H1 (cell line): ENCODE measurements at regions not wholly inside any gene's neighbourhood (a gene's known extent, or its start where the extent isn't known, plus 50 kb on each side); places are given as distances from the start of the nearest gene placed in this dataset.

Experiments
- CTCF ChIA-PET: fragments of 300-600 bp; sonication (Branson Sonifier 250); formaldehyde crosslinking; loops from one replicate; lab custom pipeline; 2021; ENCODE audit not compliant: partially characterized antibody; lab: Charles Lee
- POLR2A ChIA-PET: fragments of 300-600 bp; sonication (Branson Sonifier 250); formaldehyde crosslinking; loops from one replicate; lab custom pipeline; 2021; ENCODE audit warnings: inconsistent platforms; ENCODE audit not compliant: partially characterized antibody; lab: Charles Lee
- DNase-seq, 2 experiments: peaks; one replicate each; pipeline versions ENCODE4 v3.0.0 to v3.0.0-alpha.2; 2010 to 2022; ENCODE audit warnings: low spot score in 2 of 2, low read depth in 1 of 2, mixed read lengths in 1 of 2
- FAIRE-seq: peaks from 2 replicates; lab custom pipeline; 2011; peaks lifted over from hg19 to GRCh38; lab: Jason Lieb, UNC
- H2AFZ ChIP-seq: 2 replicates; pipeline ENCODE4 v1.8.1; 2012; ENCODE audit warnings: low read length, inconsistent platforms
- H2AK5ac ChIP-seq: 2 replicates; pipeline ENCODE4 v1.6.1; 2013; ENCODE audit warnings: low read depth, low read length
- H2BK120ac ChIP-seq: replicated peaks from 2 replicates; pipeline ENCODE3; 2013; ENCODE audit warnings: low read depth, low read length, inconsistent platforms
- H2BK12ac ChIP-seq: 2 replicates; pipeline ENCODE4 v1.6.1; 2013; ENCODE audit warnings: low read depth, low read length
- H2BK15ac ChIP-seq: 2 replicates; pipeline ENCODE4 v1.6.1; 2013; ENCODE audit warnings: low read length
- H2BK20ac ChIP-seq: 2 replicates; pipeline ENCODE4 v1.6.1; 2013; ENCODE audit warnings: low read length
- H2BK5ac ChIP-seq: 2 replicates; pipeline ENCODE4 v1.6.1; 2013; ENCODE audit warnings: low read depth, low read length
- H3K14ac ChIP-seq: 2 replicates; pipeline ENCODE4 v1.6.1; 2013; ENCODE audit warnings: inconsistent platforms; ENCODE audit not compliant: insufficient read length
- H3K18ac ChIP-seq: 2 replicates; pipeline ENCODE4 v1.6.1; 2013; ENCODE audit warnings: low read length; ENCODE audit errors: extremely low read depth
- H3K23ac ChIP-seq: 2 replicates; pipeline ENCODE4 v1.6.1; 2013; ENCODE audit warnings: inconsistent platforms; ENCODE audit not compliant: insufficient read length
- H3K23me2 ChIP-seq: 2 replicates; pipeline ENCODE4 v1.6.1; 2013; ENCODE audit warnings: low read depth, low read length
- H3K27ac ChIP-seq: 2 replicates; pipeline ENCODE4 v1.6.1; 2011; ENCODE audit warnings: low read depth, low read length, inconsistent platforms
- H3K27me3 ChIP-seq, 4 experiments: replicated peaks in 1 of 4; 1 replicate in 1 of 4; 2 replicates in 3 of 4; pipeline versions ENCODE4 v1.6.1 to v1.8.1; 2011 to 2013; ENCODE audit warnings: low read length in 3 of 4, mild to moderate bottlenecking in 3 of 4, inconsistent platforms in 2 of 4, mixed read lengths in 2 of 4, moderate library complexity in 1 of 4; ENCODE audit not compliant: control insufficient read depth in 3 of 4, insufficient read depth in 3 of 4; ENCODE audit errors: extremely low read depth in 1 of 4
- H3K36me3 ChIP-seq, 4 experiments: 2 replicates each; pipeline versions ENCODE4 v1.6.1 to v1.8.1; 2011 to 2013; ENCODE audit warnings: mild to moderate bottlenecking in 4 of 4, low read length in 3 of 4, moderate library complexity in 2 of 4, control low read depth in 1 of 4, inconsistent platforms in 1 of 4; ENCODE audit not compliant: insufficient read depth in 4 of 4, control insufficient read depth in 2 of 4
- H3K4ac ChIP-seq: replicated peaks from 2 replicates; pipeline ENCODE3; 2013; ENCODE audit warnings: low read length, low read depth, mixed read lengths, inconsistent platforms; ENCODE audit not compliant: insufficient read length
- H3K4me1 ChIP-seq, 4 experiments: replicated peaks in 1 of 4; 1 replicate in 1 of 4; 2 replicates in 3 of 4; pipeline versions ENCODE4 v1.6.1 to v1.8.1; 2011 to 2013; ENCODE audit warnings: low read length in 3 of 4, inconsistent platforms in 2 of 4, mixed read lengths in 1 of 4; ENCODE audit not compliant: insufficient read depth in 4 of 4, control insufficient read depth in 3 of 4
- H3K4me2 ChIP-seq, 2 experiments: 2 replicates each; pipeline versions ENCODE4 v1.6.1 to v1.8.1; 2011 to 2013; ENCODE audit warnings: low read depth in 2 of 2, low read length in 2 of 2, control low read depth in 1 of 2, inconsistent platforms in 1 of 2, mild to moderate bottlenecking in 1 of 2; ENCODE audit not compliant: insufficient read depth in 1 of 2
- H3K4me3 ChIP-seq, 4 experiments: fragments of 200-600, 300-600 bp in 1 of 4; sonication (generic), shearing (Covaris generic), sonication (Bioruptor Twin) in 1 of 4; 2 replicates each; pipeline versions ENCODE4 v1.5.1 to v1.8.1; 2011 to 2016; ENCODE audit warnings: low read length in 4 of 4, low read depth in 3 of 4, control low read depth in 2 of 4, inconsistent platforms in 2 of 4, mild to moderate bottlenecking in 2 of 4, mixed read lengths in 1 of 4, moderate library complexity in 1 of 4; ENCODE audit not compliant: insufficient read depth in 2 of 4; ENCODE audit errors: extremely low read depth in 1 of 4
- H3K56ac ChIP-seq: replicated peaks from 2 replicates; pipeline ENCODE3; 2013; ENCODE audit warnings: low read depth, mild to moderate bottlenecking, mixed read lengths, low read length, inconsistent platforms; ENCODE audit not compliant: insufficient read length
- H3K79me1 ChIP-seq: 2 replicates; pipeline ENCODE4 v1.6.1; 2013; ENCODE audit warnings: low read depth, low read length, control low read depth
- H3K79me2 ChIP-seq, 2 experiments: 2 replicates each; pipeline versions ENCODE4 v1.6.1 to v1.8.1; 2012 to 2013; ENCODE audit warnings: low read length in 2 of 2, mild to moderate bottlenecking in 2 of 2, inconsistent platforms in 1 of 2; ENCODE audit not compliant: insufficient read depth in 2 of 2, control insufficient read depth in 1 of 2
- H3K9ac ChIP-seq, 4 experiments: replicated peaks in 1 of 4; 1 replicate in 1 of 4; 2 replicates in 3 of 4; pipeline versions ENCODE4 v1.6.1 to v1.8.1; 2011 to 2013; ENCODE audit warnings: low read depth in 3 of 4, low read length in 3 of 4, control low read depth in 2 of 4, mild to moderate bottlenecking in 2 of 4, moderate library complexity in 2 of 4, inconsistent platforms in 1 of 4; ENCODE audit errors: extremely low read depth in 1 of 4
- H3K9me3 ChIP-seq, 2 experiments: 2 replicates each; pipeline versions ENCODE4 v1.6.1 to v1.8.1; 2012 to 2013; ENCODE audit warnings: mild to moderate bottlenecking in 2 of 2, moderate library complexity in 2 of 2, control low read depth in 1 of 2, inconsistent platforms in 1 of 2, low read depth in 1 of 2, low read length in 1 of 2, mixed read lengths in 1 of 2; ENCODE audit not compliant: insufficient read depth in 2 of 2
- H4K20me1 ChIP-seq, 2 experiments: replicated peaks in 1 of 2; 2 replicates each; pipeline versions ENCODE3 to v1.8.1; 2011 to 2013; ENCODE audit warnings: inconsistent platforms in 2 of 2, low read length in 2 of 2, mild to moderate bottlenecking in 1 of 2; ENCODE audit not compliant: insufficient read depth in 2 of 2, control insufficient read depth in 1 of 2
- H4K5ac ChIP-seq: 2 replicates; pipeline ENCODE4 v1.6.1; 2013; ENCODE audit warnings: low read length, low read depth, mixed read lengths, inconsistent platforms; ENCODE audit not compliant: insufficient read length
- H4K8ac ChIP-seq: 2 replicates; pipeline ENCODE4 v1.8.0; 2013; ENCODE audit warnings: mild to moderate bottlenecking, moderate library complexity, low read length, inconsistent platforms; ENCODE audit not compliant: insufficient read depth; ENCODE audit errors: extremely low read depth
- H4K91ac ChIP-seq: replicated peaks from 2 replicates; pipeline ENCODE3; 2013; ENCODE audit warnings: low read length, mixed read lengths, inconsistent platforms; ENCODE audit not compliant: insufficient read length
- BACH1 ChIP-seq: IDR thresholded peaks from 2 replicates; pipeline ENCODE4 v1.6.1; 2012; ENCODE audit warnings: low read length, improper control_type of control experiment
- CBX5 ChIP-seq: fragments of 300-800, 300-1000 bp; sonication (generic); IDR thresholded peaks from 2 replicates; pipeline ENCODE4 v1.7.1; 2016; ENCODE audit warnings: antibody characterized with exemption, low read length, low read depth
- EGR1 ChIP-seq: IDR thresholded peaks from 2 replicates; pipeline ENCODE4 v1.6.1; 2011; ENCODE audit warnings: low read depth, low read length, borderline replicate concordance
- EZH2 ChIP-seq: fragments of 200-600 bp; sonication (generic); IDR thresholded peaks from 2 replicates; pipeline ENCODE4 v1.7.1; 2012; ENCODE audit warnings: low read depth, mild to moderate bottlenecking, moderate library complexity, low read length, inconsistent platforms; ENCODE audit not compliant: severe bottlenecking
- JUND ChIP-seq: IDR thresholded peaks from 2 replicates; pipeline ENCODE4 v1.6.1; 2011; ENCODE audit warnings: mild to moderate bottlenecking, improper control_type of control experiment, low read length
- KDM1A ChIP-seq: fragments of 200-600, 300-600 bp; sonication (generic); IDR thresholded peaks from 2 replicates; pipeline ENCODE4 v1.7.1; 2016; ENCODE audit warnings: mild to moderate bottlenecking, low read length, borderline replicate concordance
- PHF8 ChIP-seq: fragments of 200-600 bp; sonication (generic); conservative IDR thresholded peaks from 2 replicates; pipeline ENCODE4 v1.7.1; 2012; ENCODE audit warnings: low read depth, mild to moderate bottlenecking, inconsistent platforms, low read length, moderate library complexity
- POLR2A ChIP-seq, 2 experiments: IDR thresholded peaks; 1 replicate in 1 of 2; 2 replicates in 1 of 2; pipeline ENCODE4 v1.6.1; 2011; ENCODE audit warnings: low read depth in 2 of 2, low read length in 2 of 2, mild to moderate bottlenecking in 2 of 2; ENCODE audit errors: control extremely low read depth in 1 of 2
- SIX5 ChIP-seq: IDR thresholded peaks from 2 replicates; pipeline ENCODE4 v1.6.1; 2011; ENCODE audit warnings: mild to moderate bottlenecking, low read depth, low read length
- SUZ12 ChIP-seq: fragments of 200-600 bp; sonication (generic); IDR thresholded peaks from 2 replicates; pipeline ENCODE4 v1.6.1; 2012; ENCODE audit warnings: mild to moderate bottlenecking, inconsistent platforms, low read length, moderate library complexity, mixed read lengths
- TAF1 ChIP-seq: IDR thresholded peaks from 2 replicates; pipeline ENCODE4 v1.6.1; 2011; ENCODE audit warnings: mild to moderate bottlenecking, low read depth, low read length
- TAF7 ChIP-seq: optimal IDR thresholded peaks from 2 replicates; pipeline ENCODE3; 2011; ENCODE audit warnings: low read depth, mild to moderate bottlenecking, inconsistent platforms, low read length, moderate library complexity, borderline replicate concordance
- TEAD4 ChIP-seq: IDR thresholded peaks from 2 replicates; pipeline ENCODE4 v1.6.1; 2012; ENCODE audit warnings: low read depth, low read length, inconsistent platforms, mixed read lengths
- WGBS, 2 experiments: shearing (Covaris generic) in 1 of 2; methylation state at CpG; one replicate each; pipeline versions ENCODE4 v1.1.6 to v1.1.7; 2013 to 2015; ENCODE audit warnings: low lambda C conversion rate in 2 of 2, mixed read lengths in 2 of 2, inconsistent platforms in 1 of 2, low coverage in 1 of 2, missing lambda C conversion rate in 1 of 2; ENCODE audit not compliant: insufficient replicate concordance in 2 of 2, insufficient coverage in 1 of 2, insufficient read length in 1 of 2; ENCODE audit errors: extremely low coverage in 1 of 2, missing lambda C conversion rate in 1 of 2; 5-methylcytosine and 5-hydroxymethylcytosine counted together
- TF ChIP-seq, protein P1 (sequence below): IDR thresholded peaks from 2 replicates; pipeline ENCODE4 v1.6.1; 2012; ENCODE audit warnings: low read length, inconsistent platforms

DNA sequence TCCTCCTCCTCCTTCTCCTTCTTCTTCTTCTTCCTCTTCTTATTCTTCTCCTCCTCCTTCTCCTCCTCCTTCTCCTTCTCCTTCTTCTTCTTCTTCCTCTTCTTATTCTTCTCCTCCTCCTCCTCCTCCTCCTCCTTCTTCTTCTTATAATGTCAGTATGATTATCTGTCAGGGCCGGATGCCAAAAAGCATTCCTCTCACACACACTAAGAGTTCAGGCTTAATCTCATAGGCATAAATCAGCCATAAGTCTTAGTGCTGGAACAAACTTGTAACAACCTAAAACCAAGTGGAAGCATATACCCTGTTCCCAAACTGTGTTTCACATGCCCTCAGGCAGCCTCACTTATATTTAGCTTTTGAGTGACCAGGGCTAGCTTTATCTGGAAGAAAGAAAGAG lies 240.3 kb downstream of the LMX1A start:
- 100% methylated on average over 1 of the region's 1 CpG; no CpG with 5 or more reads in 1 of the 2 experiments for WGBS, 2 experiments
- Histone ChIP-seq H4K5ac (no peak overlapping the region), H3K27me3 (peaks cover 20 to 42% (median 31%) of the 10 kb centered on the region in 4 experiments), H2AK5ac (no peak overlapping the region), H3K27ac (no peak overlapping the region), H2BK120ac (no peak overlapping the region), H3K4me2 (no peak overlapping the region), H2AFZ (no peak overlapping the region), H3K36me3 (no peaks in the 10 kb centered on the region), H3K18ac (no peak overlapping the region), H3K9ac (no peak overlapping the region), H2BK20ac (no peak overlapping the region), H3K4me1 (peaks cover 0 to 6% (median 2%) of the 10 kb centered on the region in 4 experiments; a peak in 1 of 7 replicates), H2BK12ac (no peak overlapping the region), H3K4ac (no peak overlapping the region), H3K56ac (no peak overlapping the region), H3K14ac (no peak overlapping the region), H4K91ac (no peak overlapping the region), H4K8ac (no peak overlapping the region), H3K79me2 (no peaks in the 10 kb centered on the region), H2BK15ac (no peak overlapping the region), H3K9me3 (no peaks in the 10 kb centered on the region), H2BK5ac (no peak overlapping the region), H3K23me2 (peaks cover 4% of the 10 kb centered on the region; the same call in 1 of the 2 replicates), H3K23ac (no peak overlapping the region), H4K20me1 (peaks cover 1 to 2% of the 10 kb centered on the region in 2 experiments), H3K4me3 (no peak overlapping the region), H3K79me1 (no peaks in the 10 kb centered on the region)
- ChIA-PET POLR2A (no interaction called here), CTCF (interaction anchor here (0.6 to 6.3 kb wide), 9 partner anchors 9 to 276 kb away, joined by 3 to 50 read pairs (median 7); no protein-coding TSS in a partner anchor)
- DNase-seq (no peak), FAIRE-seq (no peak)
- TF ChIP-seq POLR2A (IDR thresholded peaks at IDR 0.05; ENCODE audit: control extremely low read depth in 1 of 2, low read depth in 2 of 2, low read length in 2 of 2) (no peak), SIX5 (no peak), EGR1 (no peak), CBX5 (no peak), TAF1 (no peak), BACH1 (no peak), JUND (no peak), PHF8 (no peak), EZH2 (no peak), TAF7 (no peak), SUZ12 (no peak), KDM1A (no peak), TEAD4 (no peak)
- TF ChIP-seq, protein P1, sequence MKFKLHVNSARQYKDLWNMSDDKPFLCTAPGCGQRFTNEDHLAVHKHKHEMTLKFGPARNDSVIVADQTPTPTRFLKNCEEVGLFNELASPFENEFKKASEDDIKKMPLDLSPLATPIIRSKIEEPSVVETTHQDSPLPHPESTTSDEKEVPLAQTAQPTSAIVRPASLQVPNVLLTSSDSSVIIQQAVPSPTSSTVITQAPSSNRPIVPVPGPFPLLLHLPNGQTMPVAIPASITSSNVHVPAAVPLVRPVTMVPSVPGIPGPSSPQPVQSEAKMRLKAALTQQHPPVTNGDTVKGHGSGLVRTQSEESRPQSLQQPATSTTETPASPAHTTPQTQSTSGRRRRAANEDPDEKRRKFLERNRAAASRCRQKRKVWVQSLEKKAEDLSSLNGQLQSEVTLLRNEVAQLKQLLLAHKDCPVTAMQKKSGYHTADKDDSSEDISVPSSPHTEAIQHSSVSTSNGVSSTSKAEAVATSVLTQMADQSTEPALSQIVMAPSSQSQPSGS: no peak
